ENCODE measurements at regions not wholly inside any gene's neighbourhood (a gene's known extent, or its start where the extent isn't known, plus 50 kb on each side); places are given as distances from the start of the nearest gene placed in this dataset.
"Not testable (repeated sequence)": the region's sequence is repeated elsewhere in the genome, so short reads cannot be mapped to it uniquely, and the experiment has no call there.

DNA sequence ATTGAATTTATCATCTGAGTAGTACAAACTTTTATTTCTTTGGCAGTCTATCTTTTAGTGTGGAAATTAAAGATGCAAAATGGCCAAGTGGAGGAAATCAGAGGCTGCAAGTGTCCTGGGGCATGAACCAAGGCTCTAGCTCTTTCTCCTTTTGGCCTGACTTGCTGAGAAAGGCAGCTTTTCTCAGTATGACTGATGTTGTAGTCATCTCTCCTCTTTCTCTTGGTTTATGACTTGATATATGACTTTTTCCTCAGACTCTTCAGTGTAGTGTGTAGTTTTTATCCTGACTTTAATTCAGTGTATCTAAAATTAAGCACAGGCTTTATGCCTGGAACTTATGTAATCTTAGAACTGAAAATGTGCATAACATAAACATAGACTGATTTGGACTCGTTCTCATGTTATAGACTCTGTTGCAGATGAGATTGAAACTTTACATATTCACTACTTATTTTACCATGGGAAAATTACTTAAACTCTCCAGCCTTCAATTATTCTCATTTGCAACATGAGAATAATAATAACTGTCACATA lies 65.7 kb downstream of the SLITRK5 start:
- DNase-seq (ENCODE audit: low read depth): no peak

DNA sequence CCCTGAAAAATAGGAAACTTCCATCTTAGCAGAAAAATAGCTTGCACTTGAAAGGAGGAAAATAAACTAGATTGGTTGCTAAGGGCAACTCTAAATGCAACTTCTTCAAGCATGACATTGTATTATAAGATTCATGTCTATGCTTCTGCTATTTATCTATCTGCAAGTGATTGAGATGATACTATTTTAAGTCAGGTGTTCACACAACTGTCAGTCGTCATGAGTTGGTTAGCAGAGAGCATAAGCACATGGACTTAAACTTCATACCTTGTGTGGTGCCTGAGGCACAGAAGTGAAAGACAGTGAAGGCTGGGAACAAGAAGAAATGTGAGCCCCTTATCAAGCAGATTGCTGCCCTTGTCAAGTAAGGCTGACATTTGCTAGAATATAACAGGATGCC lies 82.9 kb downstream of the SLITRK5 start:
- DNase-seq (ENCODE audit: low read depth): no peak

DNA sequence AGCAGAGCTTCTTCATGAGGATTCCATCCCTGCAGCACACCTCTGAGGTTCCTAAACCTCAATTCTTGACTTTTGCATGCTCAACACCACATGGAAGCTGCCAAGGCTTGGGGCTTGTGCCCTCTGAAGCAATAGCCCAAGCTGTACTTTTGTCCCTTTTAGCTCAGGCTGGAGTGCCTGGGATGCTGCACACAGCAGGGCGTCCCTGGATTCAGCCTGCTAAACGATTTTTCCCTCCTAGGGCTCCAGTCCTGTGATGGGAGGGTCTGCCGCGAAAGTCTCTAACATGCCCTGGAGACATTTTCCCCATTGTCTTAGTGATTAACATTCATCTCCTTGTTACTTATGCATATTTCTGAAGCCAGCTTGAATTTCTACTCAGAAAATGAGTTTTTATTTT lies 98.3 kb downstream of the SLITRK5 start:
- DNase-seq (ENCODE audit: low read depth): no peak

DNA sequence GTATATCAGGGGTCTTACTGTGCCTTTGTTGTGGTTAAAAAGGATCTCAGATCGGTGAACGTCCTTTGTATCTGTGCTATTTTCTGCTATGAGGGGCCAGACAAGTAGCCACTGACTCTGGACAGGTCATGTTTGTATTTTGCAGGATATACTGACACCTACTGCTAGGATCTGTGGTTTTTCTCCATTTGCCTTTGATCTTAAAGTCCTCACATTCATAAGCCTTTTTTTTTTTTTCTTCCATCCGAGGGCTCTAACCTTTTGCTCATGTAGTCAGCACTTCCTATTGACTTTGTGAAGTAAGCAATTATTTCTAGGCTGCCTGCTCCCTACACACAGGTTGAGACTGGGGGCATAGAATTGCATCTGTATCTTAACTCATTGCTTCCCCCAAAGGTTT lies 106.2 kb downstream of the SLITRK5 start:
- no peak for DNase-seq (ENCODE audit: low read depth)

DNA sequence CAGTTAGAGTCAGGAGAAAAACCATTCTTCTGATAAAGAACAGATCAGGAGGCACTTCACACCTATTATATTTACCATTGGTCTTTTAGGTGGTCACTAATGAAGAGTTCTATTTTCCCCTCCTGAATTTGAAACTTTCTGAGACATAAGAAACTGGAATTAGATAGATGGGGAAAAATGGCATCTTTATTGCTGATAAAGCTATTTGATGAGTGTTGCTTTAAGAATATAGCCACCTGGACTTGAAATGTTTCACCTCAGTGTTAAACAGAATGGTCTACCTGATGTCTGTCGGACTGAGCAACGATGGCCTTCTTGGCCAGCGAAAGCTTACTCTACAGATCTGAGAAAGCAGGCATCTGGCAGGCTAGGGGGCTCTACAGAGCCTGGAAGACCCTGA lies 107.0 kb downstream of the SLITRK5 start:
- DNase-seq (ENCODE audit: low read depth): no peak

DNA sequence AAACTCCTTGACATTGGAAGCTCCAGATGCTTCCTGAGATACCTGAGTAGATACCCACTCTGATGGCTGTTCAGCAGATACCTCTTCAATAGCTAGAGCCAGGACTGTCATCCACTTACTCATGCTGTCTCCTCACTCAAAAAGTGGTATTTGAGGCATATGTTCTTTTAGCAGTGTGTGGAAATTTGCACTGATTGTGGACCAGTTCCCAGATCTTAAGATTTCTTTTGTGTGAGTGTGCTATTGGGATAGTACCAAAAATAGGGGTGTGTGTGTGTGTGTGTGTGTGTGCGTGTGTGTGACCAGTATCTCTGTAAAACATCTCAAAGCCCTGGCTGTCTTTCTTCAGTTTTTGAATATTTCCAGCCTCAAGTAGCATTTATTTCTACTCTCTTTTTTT lies 108.3 kb downstream of the SLITRK5 start:
- no peak for DNase-seq (ENCODE audit: low read depth)

DNA sequence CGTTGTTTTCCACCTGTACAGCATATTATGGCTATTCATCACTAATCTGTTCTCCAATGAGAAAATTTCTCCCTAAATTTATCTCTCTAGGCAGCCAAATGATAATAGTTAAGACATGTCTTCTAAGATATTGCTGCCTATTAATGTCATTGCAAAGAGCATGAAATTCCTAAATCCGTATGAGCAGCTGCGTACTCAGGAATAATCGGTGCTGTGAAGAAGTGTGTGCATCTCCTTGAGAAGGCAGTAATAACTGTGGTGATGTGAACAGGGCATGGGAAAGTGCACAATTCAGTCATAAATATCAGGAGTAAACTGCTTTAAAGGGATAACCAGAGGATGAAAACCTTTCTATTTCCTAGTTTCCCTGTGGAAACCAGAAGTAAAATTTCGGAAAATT lies 112.2 kb downstream of the SLITRK5 start:
- DNase-seq (ENCODE audit: low read depth): no peak

DNA sequence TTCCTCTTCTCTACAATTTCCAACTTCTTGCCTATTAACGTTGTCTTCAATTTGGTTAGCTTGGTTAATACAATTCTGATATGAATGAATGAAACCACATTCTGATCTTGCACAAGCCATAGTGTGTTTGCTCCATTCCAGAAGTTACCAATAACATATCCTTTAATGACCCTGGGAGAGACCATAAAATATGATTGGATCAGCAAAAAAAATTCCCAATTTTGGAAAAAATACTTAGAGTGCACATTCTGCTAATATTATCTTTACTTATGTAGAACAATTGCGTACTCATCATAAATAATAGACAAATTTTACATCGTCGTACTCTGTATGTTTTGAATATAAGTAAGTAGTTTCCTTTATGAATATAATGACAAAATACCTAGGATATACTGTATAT lies 117.2 kb downstream of the SLITRK5 start:
- no peak for DNase-seq (ENCODE audit: low read depth)

DNA sequence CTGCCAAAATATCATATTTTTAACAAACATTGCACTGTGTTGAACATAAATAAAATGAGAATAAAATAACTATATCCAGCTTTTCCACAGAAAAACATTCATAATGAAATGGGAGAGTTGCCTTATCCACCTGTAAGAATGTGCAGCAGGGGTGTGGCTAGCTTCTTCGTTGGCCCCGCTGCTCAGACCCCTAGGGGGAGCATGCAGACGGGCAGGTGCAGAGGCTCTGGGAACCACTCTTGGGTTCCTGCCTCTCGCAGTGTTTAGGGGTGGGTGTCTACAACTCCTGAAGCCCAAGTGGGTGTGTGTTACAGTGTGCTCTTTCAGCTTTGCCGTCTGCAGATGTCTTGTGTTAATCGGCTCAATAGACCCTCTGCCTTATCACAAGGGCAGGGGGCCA lies 121.7 kb downstream of the SLITRK5 start:
- no peak for DNase-seq (ENCODE audit: low read depth)

DNA sequence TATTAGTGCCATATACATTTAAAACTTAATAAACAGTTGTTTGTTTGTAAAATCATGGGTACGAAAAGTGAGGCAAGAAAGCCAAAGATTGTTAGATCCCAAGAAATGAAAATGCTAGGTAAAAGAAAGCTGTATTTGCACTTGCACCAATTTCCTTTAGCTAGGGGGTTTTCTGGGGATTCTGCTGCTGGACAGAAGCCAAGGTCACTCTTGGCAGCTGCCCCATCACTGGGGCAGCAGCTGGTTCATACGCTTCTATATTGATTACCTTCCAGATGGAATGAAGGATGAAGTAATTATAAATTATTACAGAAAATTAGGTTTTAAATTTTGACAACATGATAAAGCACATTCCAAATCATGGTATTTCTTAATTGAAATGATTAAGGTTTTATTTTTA lies 127.4 kb downstream of the SLITRK5 start:
- no peak for DNase-seq (ENCODE audit: low read depth)

DNA sequence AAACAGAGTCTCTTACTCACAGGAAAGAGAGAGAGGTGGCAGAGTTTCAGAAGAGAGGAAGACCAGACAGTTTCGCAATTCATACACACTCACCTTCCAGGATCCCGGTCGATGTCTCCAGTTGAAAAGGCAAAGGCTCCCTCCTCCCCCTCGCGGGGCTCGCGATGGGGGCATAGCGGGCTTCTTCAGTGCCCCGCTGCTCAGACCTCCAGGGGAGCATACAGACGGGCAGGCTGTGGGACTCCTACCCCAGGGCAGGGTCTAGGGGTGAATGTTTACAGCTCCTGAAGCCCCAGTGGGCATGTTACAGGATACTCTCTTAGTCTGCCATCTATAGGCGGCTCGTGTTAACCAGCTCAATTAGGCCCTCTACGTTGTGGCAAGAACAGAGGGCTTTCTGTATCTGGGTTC lies 139.2 kb downstream of the SLITRK5 start:
- no peak for DNase-seq (ENCODE audit: low read depth)

DNA sequence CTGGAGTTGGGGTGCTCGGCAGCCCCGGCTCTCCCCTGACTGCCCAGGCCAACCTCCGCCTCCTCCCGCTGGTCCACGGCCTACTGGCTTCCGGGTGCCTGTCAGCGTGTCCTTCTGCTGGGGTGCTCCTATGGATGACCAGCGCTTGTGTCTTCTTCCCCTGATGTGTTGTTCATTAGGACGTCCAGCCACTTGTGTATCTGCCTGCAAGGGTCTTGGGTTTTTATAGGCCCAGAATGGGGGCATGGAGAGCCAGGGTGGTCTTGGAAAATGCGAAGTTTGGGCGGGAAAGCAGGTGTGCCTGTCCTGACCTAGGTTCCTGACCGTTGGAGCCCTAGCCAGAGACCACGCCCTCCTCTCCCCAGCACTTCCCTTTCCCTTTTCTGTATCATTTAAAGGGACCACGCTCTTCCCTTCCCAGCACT lies 139.8 kb downstream of the SLITRK5 start:
- DNase-seq (ENCODE audit: low read depth): no peak

DNA sequence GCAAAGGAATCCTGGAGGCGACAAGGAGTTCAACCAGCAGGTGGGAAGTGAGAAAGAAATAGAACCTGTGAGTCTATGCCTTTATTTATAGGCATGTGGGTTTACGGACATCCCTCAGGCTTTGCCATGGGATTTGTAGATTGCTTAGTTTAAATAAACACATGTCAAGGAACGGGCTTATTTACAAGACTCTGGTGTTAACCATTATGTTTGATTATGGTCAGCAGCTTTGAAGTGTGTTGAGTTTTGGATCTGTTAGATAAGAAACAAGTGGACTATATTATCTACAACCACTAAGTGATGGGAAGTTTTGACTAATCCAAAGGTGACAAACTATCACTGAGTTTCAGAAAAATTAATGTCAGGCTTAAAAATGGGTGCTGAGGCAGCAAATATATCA lies 143.2 kb downstream of the SLITRK5 start:
- no peak for DNase-seq (ENCODE audit: low read depth)

DNA sequence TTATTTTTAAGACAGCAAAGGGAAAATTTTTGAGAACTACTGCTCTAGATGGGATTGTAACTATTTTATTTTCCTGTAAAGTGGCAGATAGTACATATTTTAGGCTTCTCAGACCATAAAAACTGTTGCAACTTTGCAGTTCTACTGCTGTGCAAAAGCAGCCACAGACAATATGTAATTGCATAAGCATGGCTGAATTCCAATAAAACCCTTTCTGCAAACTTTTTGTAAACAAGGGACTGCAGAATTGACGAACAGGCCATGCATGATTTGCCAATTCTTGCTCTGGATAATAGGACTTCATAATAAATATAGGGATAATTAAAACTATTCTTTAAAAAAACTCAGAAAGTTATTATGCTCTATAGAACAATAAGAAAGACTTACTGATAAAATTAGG lies 149.1 kb downstream of the SLITRK5 start:
- DNase-seq (ENCODE audit: low read depth): no peak

DNA sequence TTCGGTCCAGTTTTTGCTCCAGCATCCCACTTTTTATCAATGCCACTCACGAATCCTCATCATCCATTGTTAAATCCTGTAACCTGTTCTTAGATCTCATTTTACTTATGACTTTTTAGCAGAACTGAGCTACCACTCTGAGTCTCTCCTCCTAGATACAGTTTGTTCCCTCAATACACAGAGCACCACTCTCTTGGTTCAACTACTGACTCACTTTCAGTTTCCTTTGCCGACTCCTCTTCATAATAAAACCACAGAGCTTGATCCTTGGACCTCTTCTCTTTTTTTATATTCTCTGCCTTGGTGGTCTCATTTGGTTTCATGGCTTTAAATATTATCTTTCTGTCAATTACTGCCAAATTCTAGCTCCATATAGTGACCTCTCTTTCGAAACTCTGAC lies 150.3 kb downstream of the SLITRK5 start:
- DNase-seq (ENCODE audit: low read depth): no peak

DNA sequence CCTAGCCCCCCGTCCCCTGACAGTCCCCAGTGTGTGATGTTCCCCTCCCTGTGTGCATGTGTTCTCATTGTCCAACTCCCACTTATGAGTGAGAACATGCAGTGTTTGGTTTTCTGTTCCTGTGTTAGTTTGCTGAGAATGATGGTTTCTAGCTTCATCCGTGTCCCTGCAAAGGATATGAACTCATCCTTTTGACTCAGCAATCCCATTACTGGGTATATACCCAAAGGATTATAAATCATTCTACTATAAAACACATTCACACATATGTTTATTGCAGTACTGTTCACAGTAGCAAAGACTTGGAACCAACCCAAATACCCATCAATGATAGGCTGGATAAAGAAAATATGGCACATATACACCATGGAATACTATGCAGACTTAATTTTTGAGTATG lies 155.1 kb downstream of the SLITRK5 start:
- not testable (repeated sequence) for DNase-seq (ENCODE audit: low read depth)

DNA sequence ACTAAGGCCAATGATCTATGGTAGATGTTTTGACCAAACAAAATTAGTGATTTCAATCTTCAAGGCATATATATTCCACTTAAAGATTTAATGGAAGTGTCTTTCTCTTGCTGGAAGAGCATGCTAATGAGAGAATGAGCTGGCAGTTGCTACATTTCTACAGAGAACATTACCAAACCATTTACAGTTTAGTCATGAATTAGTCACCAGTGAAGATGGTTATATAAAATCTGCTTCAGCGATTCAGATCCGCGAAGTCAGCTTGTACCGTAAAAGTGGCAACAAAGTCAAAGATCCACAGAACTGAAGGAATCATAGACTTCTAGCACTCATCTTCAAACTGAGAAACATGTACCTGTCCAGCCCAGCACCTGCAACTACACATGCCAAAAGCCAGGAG lies 156.3 kb downstream of the SLITRK5 start:
- DNase-seq (ENCODE audit: low read depth): peak; percentile 46

DNA sequence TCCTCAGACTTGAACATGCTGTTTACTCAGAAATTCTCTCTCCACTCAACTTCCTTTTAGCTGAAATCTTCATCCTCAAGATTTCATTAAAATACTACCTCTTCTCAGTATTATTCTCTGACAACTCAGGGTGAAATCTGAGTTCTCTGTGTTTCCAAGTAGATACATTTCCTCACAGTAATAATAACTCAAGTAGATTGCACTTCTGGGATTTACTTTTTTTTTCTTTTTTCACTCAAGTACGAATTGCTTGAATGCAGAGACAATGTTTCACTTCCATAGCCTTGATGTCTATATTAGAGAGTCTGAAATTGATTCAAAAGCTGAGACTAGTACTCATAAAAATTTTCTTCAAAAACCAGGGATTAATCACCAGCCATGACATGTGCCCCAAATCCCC lies 166.4 kb downstream of the SLITRK5 start:
- DNase-seq (ENCODE audit: low read depth): no peak

DNA sequence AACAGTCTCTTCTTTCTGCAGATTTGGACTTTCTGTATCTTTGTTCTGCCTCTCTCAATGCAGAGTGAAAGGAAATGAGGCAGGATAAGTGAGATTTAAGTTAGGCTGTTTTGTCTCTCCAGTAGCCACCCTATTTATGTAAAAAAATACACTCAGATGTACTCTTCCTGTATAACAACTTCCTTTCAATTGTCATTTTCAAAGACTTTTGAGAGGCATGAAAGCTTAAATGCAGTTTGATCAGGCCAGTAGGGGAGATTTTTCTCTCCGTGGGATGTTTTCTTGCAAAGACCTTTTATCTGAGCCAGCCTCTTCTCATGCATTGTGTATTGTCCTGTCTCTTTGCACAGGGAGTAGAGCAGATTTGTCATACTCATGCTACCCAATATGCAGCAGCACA lies 166.8 kb downstream of the SLITRK5 start:
- no peak for DNase-seq (ENCODE audit: low read depth)

DNA sequence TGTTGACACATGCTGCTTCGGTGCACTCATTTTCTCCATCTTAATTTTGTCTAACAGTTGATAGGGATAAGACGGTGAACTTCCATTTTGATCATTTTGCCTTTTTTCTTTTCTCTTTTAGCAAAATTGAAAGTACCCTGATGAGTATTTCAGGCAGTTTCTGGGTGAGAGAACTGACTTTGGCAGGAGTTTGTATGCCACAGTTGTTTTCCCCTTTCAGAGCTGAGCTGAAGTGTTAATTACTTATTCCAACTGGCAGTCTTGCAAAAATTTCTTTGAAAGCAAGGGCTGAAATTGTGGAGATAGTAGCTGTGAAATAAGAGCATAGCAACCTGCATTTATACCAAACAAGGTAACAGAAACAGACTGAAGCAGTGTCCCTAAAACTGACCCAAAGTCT lies 180.2 kb downstream of the SLITRK5 start:
- no peak for DNase-seq (ENCODE audit: low read depth)

DNA sequence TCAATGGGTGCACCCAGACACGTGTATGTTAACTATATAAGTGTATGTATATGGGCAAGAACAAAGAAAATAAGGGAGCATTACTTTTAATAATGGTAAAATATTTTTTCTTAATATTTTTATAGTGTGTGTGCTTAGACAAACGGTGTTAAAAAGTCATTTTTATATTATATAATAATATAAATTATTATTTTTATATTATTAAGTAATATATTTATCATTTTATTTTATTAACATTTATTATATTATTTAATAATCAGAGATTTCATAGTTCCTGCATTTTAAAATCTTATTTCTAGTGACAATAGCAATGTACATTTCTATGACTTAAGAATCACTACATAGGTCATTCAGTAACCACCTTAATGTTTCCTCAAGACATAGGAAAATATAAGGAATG lies 184.4 kb downstream of the SLITRK5 start:
- DNase-seq (ENCODE audit: low read depth): no peak

DNA sequence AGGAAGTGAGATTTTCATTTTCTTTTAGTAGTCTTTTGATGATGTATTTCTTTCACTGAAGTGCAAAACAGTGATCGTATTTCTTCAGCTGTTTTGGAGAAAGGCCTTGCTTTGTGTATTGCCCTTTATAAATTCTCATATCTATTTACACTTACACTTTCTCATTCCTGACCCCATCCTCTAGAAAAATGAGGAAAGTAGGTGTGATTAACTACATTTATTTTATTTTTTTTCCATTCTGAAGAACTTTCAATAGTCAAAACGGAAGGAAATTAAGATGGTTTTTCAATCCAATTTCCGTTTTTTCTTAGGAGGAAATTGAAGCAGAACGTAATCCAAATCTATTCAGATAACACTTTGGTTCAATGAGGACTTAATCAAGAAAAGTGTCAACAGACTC lies 188.1 kb downstream of the SLITRK5 start:
- DNase-seq (ENCODE audit: low read depth): no peak

DNA sequence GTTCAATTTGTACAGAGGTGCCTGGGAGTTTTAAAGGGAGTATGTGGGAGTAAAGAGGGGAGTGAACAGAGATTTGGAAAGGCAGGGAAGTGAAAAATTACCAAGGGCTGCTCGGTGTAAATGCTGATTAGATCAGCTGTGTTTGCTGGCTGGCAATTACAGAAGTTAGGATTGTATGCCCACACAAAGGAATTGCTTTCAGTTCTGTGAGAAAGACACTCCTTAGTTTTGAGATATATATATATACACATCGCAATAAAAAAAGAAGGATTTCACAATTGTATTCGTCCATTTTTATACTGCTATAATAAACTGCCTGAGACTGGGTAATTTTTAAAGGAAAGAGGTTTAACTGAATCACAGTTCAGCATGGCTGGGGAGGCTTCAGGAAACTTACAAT lies 196.3 kb downstream of the SLITRK5 start:
- no peak for DNase-seq (ENCODE audit: low read depth)

DNA sequence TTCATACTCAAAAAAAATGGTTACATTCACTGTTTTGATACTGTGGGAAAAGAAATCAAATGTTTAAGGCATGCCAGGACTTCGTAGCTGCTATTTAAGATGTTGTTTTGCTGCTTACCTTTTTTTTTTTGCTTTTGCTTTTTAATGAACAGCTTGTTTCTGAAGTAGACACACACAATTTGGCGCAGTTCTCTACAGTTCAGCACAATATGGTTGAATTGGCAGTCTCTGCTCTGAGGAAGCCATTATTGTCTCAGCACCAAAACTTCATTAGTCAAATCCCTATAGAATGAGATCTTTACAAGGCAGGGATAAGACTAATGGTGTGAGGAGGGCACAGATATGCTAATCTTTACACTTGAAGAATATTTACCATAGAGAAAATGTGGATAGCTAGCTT lies 197.6 kb downstream of the SLITRK5 start:
- DNase-seq (ENCODE audit: low read depth): no peak

DNA sequence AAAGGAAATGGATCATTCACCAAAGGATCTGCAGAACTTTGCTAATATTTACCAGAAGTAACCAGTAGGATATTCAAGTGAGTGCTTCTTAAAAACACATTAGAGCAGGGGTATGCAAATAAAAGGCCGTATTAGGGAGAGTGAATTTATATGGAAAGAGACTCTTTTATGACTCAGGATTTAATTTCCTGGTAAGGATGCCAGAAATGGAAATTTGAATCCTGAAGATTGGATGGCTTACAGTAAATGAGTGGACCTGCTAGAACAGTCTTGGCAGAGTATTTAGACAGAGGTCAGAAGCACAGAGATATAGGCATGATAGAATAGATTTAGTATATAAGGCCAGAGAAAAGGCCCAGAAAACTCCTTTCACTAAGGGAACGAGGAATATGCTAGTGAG lies 201.6 kb downstream of the SLITRK5 start:
- no peak for DNase-seq (ENCODE audit: low read depth)

Data from HS-5 (cell line).